Trophoblast cell (in vitro differentiated cells and primary cell): ENCODE measurements at regions not wholly inside any gene's neighbourhood (a gene's known extent, or its start where the extent isn't known, plus 50 kb on each side); places are given as distances from the start of the nearest gene placed in this dataset.

ENCODE experiments used
- DNase-seq, 2 donors: peaks; one replicate each; pipeline ENCODE4 v3.0.0-alpha.2; 2016
- H2AFZ ChIP-seq: 2 replicates; pipeline ENCODE4 v1.6.1; 2013; ENCODE audit warnings: low read length, moderate library complexity, mild to moderate bottlenecking; ENCODE audit not compliant: insufficient read depth, poor library complexity
- H2AK5ac ChIP-seq: 2 replicates; pipeline ENCODE4 v1.6.1; 2013; ENCODE audit warnings: mild to moderate bottlenecking, low read length
- H2BK120ac ChIP-seq: 2 replicates; pipeline ENCODE4 v1.6.1; 2013; ENCODE audit warnings: low read length, mild to moderate bottlenecking, moderate library complexity; ENCODE audit not compliant: insufficient read depth, poor library complexity
- H2BK12ac ChIP-seq: 2 replicates; pipeline ENCODE4 v1.6.1; 2013; ENCODE audit warnings: mild to moderate bottlenecking, low read length, moderate library complexity
- H2BK5ac ChIP-seq: 2 replicates; pipeline ENCODE4 v1.6.1; 2013; ENCODE audit warnings: low read length, low read depth, moderate library complexity, mild to moderate bottlenecking; ENCODE audit not compliant: poor library complexity
- H3K14ac ChIP-seq: 2 replicates; pipeline ENCODE4 v1.6.1; 2013; ENCODE audit warnings: mild to moderate bottlenecking, low read length
- H3K18ac ChIP-seq: 2 replicates; pipeline ENCODE4 v1.6.1; 2013; ENCODE audit warnings: mild to moderate bottlenecking, low read length
- H3K23ac ChIP-seq: 2 replicates; pipeline ENCODE4 v1.6.1; 2013; ENCODE audit warnings: low read length
- H3K27ac ChIP-seq: 2 replicates; pipeline ENCODE4 v1.5.1; 2013; ENCODE audit warnings: low read depth, mild to moderate bottlenecking, inconsistent platforms, low read length, moderate library complexity
- H3K27me3 ChIP-seq: 2 replicates; pipeline ENCODE4 v1.6.1; 2013; ENCODE audit warnings: inconsistent platforms, mild to moderate bottlenecking, low read length, moderate library complexity; ENCODE audit not compliant: insufficient read depth
- H3K36me3 ChIP-seq, 2 experiments: 1 replicate in 1 of 2; 2 replicates in 1 of 2; pipeline ENCODE4 v1.6.1; 2013; ENCODE audit warnings: low read length in 2 of 2, mild to moderate bottlenecking in 2 of 2, moderate library complexity in 1 of 2; ENCODE audit not compliant: insufficient read depth in 2 of 2, control insufficient read depth in 1 of 2
- H3K4ac ChIP-seq: 2 replicates; pipeline ENCODE4 v1.6.1; 2013; ENCODE audit warnings: low read depth, mild to moderate bottlenecking, low read length, moderate library complexity
- H3K4me1 ChIP-seq, 2 experiments: 1 replicate in 1 of 2; 2 replicates in 1 of 2; pipeline ENCODE4 v1.6.1; 2013; ENCODE audit warnings: low read length in 2 of 2, mild to moderate bottlenecking in 2 of 2, moderate library complexity in 1 of 2; ENCODE audit not compliant: insufficient read depth in 2 of 2, control insufficient read depth in 1 of 2
- H3K4me2 ChIP-seq: 2 replicates; pipeline ENCODE4 v1.6.1; 2013; ENCODE audit warnings: inconsistent platforms, mild to moderate bottlenecking, low read length, moderate library complexity
- H3K4me3 ChIP-seq: 2 replicates; pipeline ENCODE4 v1.5.1; 2013; ENCODE audit warnings: mild to moderate bottlenecking, low read depth, low read length, inconsistent platforms
- H3K79me1 ChIP-seq: one replicate; pipeline ENCODE4 v1.6.1; 2013; ENCODE audit warnings: low read length
- H3K79me2 ChIP-seq: 2 replicates; pipeline ENCODE4 v1.6.1; 2013; ENCODE audit warnings: low read length, mild to moderate bottlenecking; ENCODE audit not compliant: control insufficient read depth, insufficient read depth, poor library complexity
- H3K9ac ChIP-seq: 2 replicates; pipeline ENCODE4 v1.6.1; 2013; ENCODE audit warnings: mild to moderate bottlenecking, low read length
- H3K9me3 ChIP-seq: 2 replicates; pipeline ENCODE4 v1.6.1; 2013; ENCODE audit warnings: low read depth, mild to moderate bottlenecking, control low read depth, inconsistent platforms, low read length; ENCODE audit not compliant: insufficient read depth
- H4K12ac ChIP-seq: 2 replicates; pipeline ENCODE4 v1.6.1; 2013; ENCODE audit warnings: low read depth, mild to moderate bottlenecking, low read length, moderate library complexity
- H4K8ac ChIP-seq: 2 replicates; pipeline ENCODE4 v1.6.1; 2013; ENCODE audit warnings: low read depth, mild to moderate bottlenecking, low read length, moderate library complexity
- H4K91ac ChIP-seq: one replicate; pipeline ENCODE4 v1.6.1; 2013; ENCODE audit warnings: low read depth, mild to moderate bottlenecking, low read length, moderate library complexity
- WGBS: extraction: QIAGEN DNeasy Blood & Tissue Kit; methylation state at CpG from one replicate; pipeline ENCODE4 v1.1.7; 2013; ENCODE audit warnings: missing lambda C conversion rate; ENCODE audit not compliant: insufficient read length, insufficient coverage; ENCODE audit errors: extremely low coverage; 5-methylcytosine and 5-hydroxymethylcytosine counted together

GRCh38 chr2:120854766-120855530, 119.3 kb downstream of the GLI2 start:
- Histone ChIP-seq H3K9ac (no peak overlapping the region), H4K91ac (no peak overlapping the region), H3K4me2 (no peak overlapping the region), H3K36me3 (no peaks in the 10 kb centered on the region), H2BK120ac (no peak overlapping the region), H3K4me3 (no peak overlapping the region), H2BK5ac (no peak overlapping the region), H3K9me3 (peaks cover 2% of the 10 kb centered on the region), H4K12ac (no peak overlapping the region), H3K18ac (no peak overlapping the region), H2AK5ac (no peak overlapping the region), H3K4ac (no peak overlapping the region), H3K27ac (no peak overlapping the region), H4K8ac (no peak overlapping the region), H2AFZ (no peak overlapping the region), H3K4me1 (peaks cover 24 to 25% of the 10 kb centered on the region in 2 experiments), H3K79me1 (peaks cover 9% of the 10 kb centered on the region), H3K79me2 (no peaks in the 10 kb centered on the region), H3K14ac (no peak overlapping the region), H3K23ac (no peak overlapping the region), H3K27me3 (no peaks in the 10 kb centered on the region), H2BK12ac (no peak overlapping the region)
- DNase-seq = no peak
- no CpG with 5 or more reads among the region's 10 CpGs for WGBS

GRCh38 chr2:120855855-120856405, 120.3 kb downstream of the GLI2 start:
- H4K12ac ChIP-seq = no peak overlapping the region
- no peaks in the 10 kb centered on the region for H3K27me3 ChIP-seq
- no peak overlapping the region for H2BK5ac ChIP-seq
- no peak overlapping the region for H3K4me3 ChIP-seq
- no peak overlapping the region for H3K4me2 ChIP-seq
- WGBS = no CpG with 5 or more reads among the region's 4 CpGs
- no peak overlapping the region for H3K4ac ChIP-seq
- H3K36me3 ChIP-seq = no peaks in the 10 kb centered on the region
- H3K4me1 ChIP-seq = peaks cover 24 to 25% of the 10 kb centered on the region in 2 experiments
- H4K8ac ChIP-seq = no peak overlapping the region
- no peak for DNase-seq
- H3K9ac ChIP-seq = no peak overlapping the region
- H4K91ac ChIP-seq = peak overlapping the region; percentile 18
- no peak overlapping the region for H3K18ac ChIP-seq
- peak overlapping the region; percentile 70 for H2AK5ac ChIP-seq
- no peak overlapping the region for H3K27ac ChIP-seq
- H3K9me3 ChIP-seq = peaks cover 2% of the 10 kb centered on the region
- H3K79me2 ChIP-seq = no peaks in the 10 kb centered on the region
- no peak overlapping the region for H3K23ac ChIP-seq
- H3K79me1 ChIP-seq = peaks cover 9% of the 10 kb centered on the region
- H2BK120ac ChIP-seq = no peak overlapping the region
- no peak overlapping the region for H2AFZ ChIP-seq
- H2BK12ac ChIP-seq = no peak overlapping the region
- H3K14ac ChIP-seq = peak overlapping the region; percentile 16

- Histone ChIP-seq H3K27me3 (no peaks in the 10 kb centered on the region), H3K14ac (peak overlapping the region; percentile 16), H3K4me1 (peaks cover 21 to 23% of the 10 kb centered on the region in 2 experiments), H3K9ac (no peak overlapping the region), H2AFZ (no peak overlapping the region), H3K79me1 (peaks cover 9% of the 10 kb centered on the region), H2BK120ac (no peak overlapping the region), H3K36me3 (no peaks in the 10 kb centered on the region), H3K9me3 (peaks cover under 1% of the 10 kb centered on the region), H2BK12ac (peak overlapping the region; percentile 39), H3K18ac (no peak overlapping the region), H4K8ac (no peak overlapping the region), H2BK5ac (no peak overlapping the region), H3K4me2 (no peak overlapping the region), H2AK5ac (no peak overlapping the region), H3K4ac (no peak overlapping the region), H4K91ac (peak overlapping the region; percentile 18), H3K27ac (no peak overlapping the region), H4K12ac (no peak overlapping the region), H3K4me3 (no peak overlapping the region), H3K23ac (no peak overlapping the region), H3K79me2 (no peaks in the 10 kb centered on the region)
- WGBS = no CpG with 5 or more reads among the region's 13 CpGs
- peak; percentile 30 to 71 for DNase-seq
These were observed 120.8 kb downstream of the GLI2 start for GRCh38 chr2:120856421-120856862.

GRCh38 chr2:120857422-120857821, 121.8 kb downstream of the GLI2 start:
- Histone ChIP-seq H2BK5ac (no peak overlapping the region), H4K91ac (no peak overlapping the region), H4K12ac (no peak overlapping the region), H3K23ac (no peak overlapping the region), H3K4me3 (no peak overlapping the region), H3K36me3 (no peaks in the 10 kb centered on the region), H3K27me3 (no peaks in the 10 kb centered on the region), H2AFZ (no peak overlapping the region), H2AK5ac (no peak overlapping the region), H3K27ac (no peak overlapping the region), H3K4me2 (no peak overlapping the region), H3K9ac (no peak overlapping the region), H3K79me1 (peaks cover 9% of the 10 kb centered on the region), H3K9me3 (no peaks in the 10 kb centered on the region), H2BK120ac (no peak overlapping the region), H4K8ac (no peak overlapping the region), H3K79me2 (no peaks in the 10 kb centered on the region), H3K18ac (no peak overlapping the region), H3K4me1 (peaks cover 28 to 29% of the 10 kb centered on the region in 2 experiments), H3K4ac (no peak overlapping the region), H2BK12ac (no peak overlapping the region), H3K14ac (no peak overlapping the region)
- no peak for DNase-seq
- 100% methylated on average over 1 of the region's 4 CpGs for WGBS
